ENCODE measurements at regions not wholly inside any gene's neighbourhood (a gene's known extent, or its start where the extent isn't known, plus 50 kb on each side); places are given as distances from the start of the nearest gene placed in this dataset.

GRCh38 chrX:146224442-146224841, 406.8 kb downstream of the SLITRK2 start:
- in situ Hi-C loops (cut with MboI; ENCODE audit: low sequenced_read_pairs in 4 of 4): no loop called here
- H3K27me3 ChIP-seq: no peaks in the 10 kb centered on the region
- intact Hi-C loops (cut with DNase I; ENCODE audit: low total_unique reads): no loop called here

GRCh38 chrX:146238173-146238572, 420.5 kb downstream of the SLITRK2 start:
- intact Hi-C loops (cut with DNase I; ENCODE audit: low total_unique reads): no loop called here
- no peak overlapping the region for H3K27ac ChIP-seq
- no peak for TF ChIP-seq POLR2A (IDR thresholded peaks at IDR 0.05)
- no peak for TF ChIP-seq CTCF (IDR thresholded peaks at IDR 0.05 in 4 of 5, conservative IDR thresholded peaks at IDR 0.05 in 1 of 5)
- no peaks in the 10 kb centered on the region for H3K4me1 ChIP-seq
- in situ Hi-C loops (cut with MboI; ENCODE audit: low sequenced_read_pairs in 4 of 4): no loop called here
- no peaks in the 10 kb centered on the region for H3K36me3 ChIP-seq
- ATAC-seq (no peak), DNase-seq (no peak)
- H3K9me3 ChIP-seq: no peaks in the 10 kb centered on the region
- no peaks in the 10 kb centered on the region for H3K27me3 ChIP-seq
- H3K4me3 ChIP-seq: no peak overlapping the region

More at GRCh38 chrX:146224442-146224841, 406.8 kb downstream of the SLITRK2 start:
- no peak for ATAC-seq
- Histone ChIP-seq H3K4me3 (no peak overlapping the region), H3K27ac (no peak overlapping the region), H3K9me3 (no peaks in the 10 kb centered on the region), H3K4me1 (no peaks in the 10 kb centered on the region), H3K36me3 (no peaks in the 10 kb centered on the region)
- DNase-seq: no peak
- TF ChIP-seq CTCF (IDR thresholded peaks at IDR 0.05 in 4 of 5, conservative IDR thresholded peaks at IDR 0.05 in 1 of 5): no peak
- TF ChIP-seq POLR2A (IDR thresholded peaks at IDR 0.05): no peak

- H3K9me3 ChIP-seq: no peaks in the 10 kb centered on the region
- no peaks in the 10 kb centered on the region for H3K27me3 ChIP-seq
- H3K4me3 ChIP-seq: no peak overlapping the region
- TF ChIP-seq CTCF (IDR thresholded peaks at IDR 0.05 in 4 of 5, conservative IDR thresholded peaks at IDR 0.05 in 1 of 5): no peak
- TF ChIP-seq POLR2A (IDR thresholded peaks at IDR 0.05): no peak
- intact Hi-C loops (cut with DNase I; ENCODE audit: low total_unique reads): no loop called here
- H3K27ac ChIP-seq: no peak overlapping the region
- H3K4me1 ChIP-seq: no peaks in the 10 kb centered on the region
- in situ Hi-C loops (cut with MboI; ENCODE audit: low sequenced_read_pairs in 4 of 4): no loop called here
- ATAC-seq (no peak), DNase-seq (no peak)
- H3K36me3 ChIP-seq: no peaks in the 10 kb centered on the region
These were observed 424.3 kb downstream of the SLITRK2 start for GRCh38 chrX:146241902-146242301.

- H3K4me1 ChIP-seq: no peaks in the 10 kb centered on the region
- in situ Hi-C loops (cut with MboI; ENCODE audit: low sequenced_read_pairs in 4 of 4): no loop called here
- no peak for ATAC-seq
These were observed 425.4 kb downstream of the SLITRK2 start for GRCh38 chrX:146243041-146243440.

More at GRCh38 chrX:146243041-146243440, 425.4 kb downstream of the SLITRK2 start:
- H3K27me3 ChIP-seq: no peaks in the 10 kb centered on the region
- intact Hi-C loops (cut with DNase I; ENCODE audit: low total_unique reads): no loop called here
- no peaks in the 10 kb centered on the region for H3K36me3 ChIP-seq
- no peak for TF ChIP-seq CTCF (IDR thresholded peaks at IDR 0.05 in 4 of 5, conservative IDR thresholded peaks at IDR 0.05 in 1 of 5)
- TF ChIP-seq POLR2A (IDR thresholded peaks at IDR 0.05): no peak
- H3K9me3 ChIP-seq: no peaks in the 10 kb centered on the region
- DNase-seq: no peak
- H3K27ac ChIP-seq: no peak overlapping the region
- no peak overlapping the region for H3K4me3 ChIP-seq

All from gastrocnemius medialis (tissue), 4 donors.